OCI-LY3 (cell line): ENCODE measurements at regions not wholly inside any gene's neighbourhood (a gene's known extent, or its start where the extent isn't known, plus 50 kb on each side); places are given as distances from the start of the nearest gene placed in this dataset.

Source experiments
- EZH2phosphoT487 ChIP-seq: fragments of 200-600 bp; shearing (Covaris generic); IDR thresholded peaks from 2 replicates; pipeline ENCODE4 v1.6.1; 2018; ENCODE audit warnings: antibody characterized with exemption, mixed run types, low read depth
- TF ChIP-seq, protein P1 (sequence below): fragments of 200-600, 300-600 bp; sonication (generic); IDR thresholded peaks from 2 replicates; pipeline ENCODE4 v1.5.1; 2014; ENCODE audit warnings: antibody characterized with exemption, low read length, low read depth

DNA sequence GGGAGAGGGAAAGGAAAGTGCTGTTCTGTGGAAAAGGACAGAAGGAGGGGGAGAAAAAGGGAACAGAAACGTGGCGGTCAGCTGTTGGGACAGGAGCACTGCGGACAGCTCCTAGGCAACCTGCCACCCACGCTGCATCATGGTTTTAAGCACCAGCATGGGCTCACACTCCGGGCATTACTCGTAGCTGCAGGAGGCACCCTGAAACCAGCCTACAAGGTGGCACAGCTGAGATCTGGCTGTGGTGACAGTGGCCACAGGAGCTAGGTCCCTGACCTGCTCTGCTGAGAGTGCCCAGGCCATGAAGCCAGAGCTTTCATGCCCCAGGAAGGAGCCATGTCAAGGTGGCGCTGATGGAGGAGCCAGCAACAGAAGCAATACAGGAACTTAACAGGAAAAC lies 161.4 kb upstream of the ST8SIA2 start:
- TF ChIP-seq, protein P1, sequence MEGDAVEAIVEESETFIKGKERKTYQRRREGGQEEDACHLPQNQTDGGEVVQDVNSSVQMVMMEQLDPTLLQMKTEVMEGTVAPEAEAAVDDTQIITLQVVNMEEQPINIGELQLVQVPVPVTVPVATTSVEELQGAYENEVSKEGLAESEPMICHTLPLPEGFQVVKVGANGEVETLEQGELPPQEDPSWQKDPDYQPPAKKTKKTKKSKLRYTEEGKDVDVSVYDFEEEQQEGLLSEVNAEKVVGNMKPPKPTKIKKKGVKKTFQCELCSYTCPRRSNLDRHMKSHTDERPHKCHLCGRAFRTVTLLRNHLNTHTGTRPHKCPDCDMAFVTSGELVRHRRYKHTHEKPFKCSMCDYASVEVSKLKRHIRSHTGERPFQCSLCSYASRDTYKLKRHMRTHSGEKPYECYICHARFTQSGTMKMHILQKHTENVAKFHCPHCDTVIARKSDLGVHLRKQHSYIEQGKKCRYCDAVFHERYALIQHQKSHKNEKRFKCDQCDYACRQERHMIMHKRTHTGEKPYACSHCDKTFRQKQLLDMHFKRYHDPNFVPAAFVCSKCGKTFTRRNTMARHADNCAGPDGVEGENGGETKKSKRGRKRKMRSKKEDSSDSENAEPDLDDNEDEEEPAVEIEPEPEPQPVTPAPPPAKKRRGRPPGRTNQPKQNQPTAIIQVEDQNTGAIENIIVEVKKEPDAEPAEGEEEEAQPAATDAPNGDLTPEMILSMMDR = no peak
- TF ChIP-seq EZH2phosphoT487 = no peak
